ENCODE measurements at regions not wholly inside any gene's neighbourhood (a gene's known extent, or its start where the extent isn't known, plus 50 kb on each side); places are given as distances from the start of the nearest gene placed in this dataset.

DNA sequence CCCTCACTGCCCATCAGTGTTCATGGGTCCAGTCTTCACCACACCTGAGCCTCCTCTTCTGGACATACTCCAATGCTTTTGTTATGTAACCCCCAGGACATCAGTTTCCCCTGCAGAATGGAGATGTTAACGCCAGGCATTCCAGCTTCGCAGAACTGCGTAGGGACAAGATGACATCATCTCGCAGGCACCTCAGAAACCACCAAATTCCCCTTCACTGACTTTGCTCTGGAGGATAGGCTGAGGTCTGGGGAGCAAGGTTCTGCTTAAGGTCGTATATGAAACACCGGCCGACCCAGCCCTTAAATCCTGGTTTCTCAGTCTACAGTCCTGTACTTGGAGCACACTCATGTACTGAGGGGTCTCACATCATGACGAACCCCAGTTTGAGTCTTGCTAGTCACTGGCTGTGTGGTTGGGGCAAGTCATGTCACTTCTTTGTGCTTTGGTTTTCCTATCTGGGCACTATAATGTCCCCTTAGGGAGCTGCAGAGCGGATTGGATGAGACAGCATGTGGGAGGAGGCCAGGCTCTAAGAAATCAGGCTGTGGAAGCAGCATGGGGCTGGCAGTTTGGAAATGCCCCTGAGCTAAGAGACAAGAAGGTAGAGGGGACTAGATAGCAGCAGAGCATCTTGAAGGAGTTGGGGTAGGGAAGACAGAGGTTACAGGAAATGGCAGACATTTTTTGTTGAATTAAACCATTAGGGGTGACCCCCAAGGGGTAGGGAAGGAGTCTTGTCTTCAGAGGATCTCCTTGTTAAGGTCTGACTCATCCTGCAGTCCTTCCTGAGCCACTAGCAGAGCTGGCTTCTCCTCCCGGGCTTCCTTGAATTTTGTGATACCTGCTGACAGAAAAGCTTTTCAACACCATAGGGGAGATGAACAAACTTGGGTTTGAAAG is 138.3 kb downstream of the FOXD2 start:
- TF ChIP-seq POLR2A (IDR thresholded peaks at IDR 0.05; ENCODE audit: low read depth, low read length), result no peak
- TF ChIP-seq POLR2AphosphoS5 (IDR thresholded peaks at IDR 0.05; ENCODE audit: low read depth, low read length), result no peak
- TF ChIP-seq TAF1 (IDR thresholded peaks at IDR 0.05; ENCODE audit: borderline replicate concordance, low read depth, low read length), result no peak
